Posterior vena cava (tissue), 2 donors: ENCODE measurements at regions not wholly inside any gene's neighbourhood (a gene's known extent, or its start where the extent isn't known, plus 50 kb on each side); places are given as distances from the start of the nearest gene placed in this dataset.

Experiments used
- DNase-seq: peaks from one replicate; pipeline ENCODE4 v3.0.0-alpha.2; 2020; ENCODE audit warnings: low spot score
- intact Hi-C, 2 donors: fragments of 100-400 bp; cut with DNase I; formaldehyde crosslinking; loops; one replicate each; pipeline versions ENCODE4 v1.14.1 to v1.14.2; 2022 to 2023
- donor health status: DM: yes; HTN: yes; CAD: no.
- donor health status: DM: yes; HTN: yes; CAD: no.

DNA sequence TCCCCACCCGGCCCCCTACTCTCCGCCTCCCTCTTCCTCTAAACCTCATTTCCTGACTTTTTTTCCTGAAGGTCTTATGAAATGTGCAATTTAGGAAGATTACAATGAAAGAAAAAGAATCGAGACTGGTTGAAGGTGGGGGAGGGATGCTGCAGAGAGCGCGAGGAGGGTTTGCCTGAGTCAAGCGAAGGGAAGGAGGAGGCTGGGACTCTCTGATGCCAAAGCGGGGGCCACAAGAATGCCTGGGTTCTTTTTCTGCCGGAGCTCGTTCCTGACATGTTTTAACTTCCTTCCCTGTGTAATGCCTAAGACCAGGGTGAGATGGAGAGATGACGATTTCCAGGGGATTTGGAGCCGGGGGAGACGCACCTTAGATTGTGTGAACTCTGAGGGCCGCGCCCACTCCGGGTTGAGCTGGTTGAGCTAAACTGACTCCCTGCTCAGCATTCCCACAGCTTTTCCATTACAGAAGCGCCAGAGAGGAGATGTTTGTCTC is 270.5 kb upstream of the SORL1-AS1 start:
- intact Hi-C loops = loop anchor here in 1 of 2 donors (10.0 kb wide), 1 partner anchor 58 kb away; no protein-coding TSS in a partner anchor
- DNase-seq = no peak

DNA sequence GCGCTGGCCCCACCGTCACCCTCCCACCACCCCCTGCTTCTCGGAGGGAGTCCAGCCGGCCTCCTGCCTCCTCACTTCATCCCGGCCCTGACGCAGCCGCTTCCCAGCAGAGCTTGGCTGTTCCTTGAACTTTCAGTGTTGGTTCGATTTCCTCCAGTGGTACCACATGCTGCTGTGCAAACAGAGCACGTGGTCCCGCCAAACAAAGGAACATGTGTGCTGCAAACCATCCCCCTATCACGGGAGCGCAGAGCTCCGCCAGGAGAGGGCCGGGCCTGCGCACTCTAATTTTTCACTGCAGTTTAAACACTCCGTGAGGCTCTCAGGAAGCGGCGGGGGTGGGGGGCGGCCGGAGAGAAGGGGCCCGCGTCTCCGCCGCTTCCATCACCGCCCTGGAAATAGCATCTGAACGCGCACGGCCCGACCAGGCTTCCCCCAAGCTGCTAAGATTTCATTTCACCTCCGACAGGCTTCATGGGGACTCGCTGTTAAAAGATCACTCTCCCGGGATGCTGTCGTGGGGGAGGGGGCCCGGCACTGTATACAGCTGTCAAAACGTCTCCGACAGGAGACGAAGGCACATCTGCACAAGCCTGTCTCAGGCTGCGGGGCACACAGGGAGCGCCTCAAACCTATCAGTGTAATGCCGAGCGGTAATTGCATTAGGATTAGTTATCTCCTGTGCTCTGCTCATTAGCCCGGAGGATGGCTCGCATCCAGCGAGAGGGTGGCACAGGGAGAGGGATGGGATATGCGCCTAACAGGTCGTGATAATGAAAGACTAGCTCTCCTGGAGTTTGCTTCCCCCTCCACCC is 269.9 kb upstream of the SORL1-AS1 start:
- intact Hi-C loops = loop anchor here in 1 of 2 donors (10.0 kb wide), 1 partner anchor 58 kb away; no protein-coding TSS in a partner anchor
- peak; percentile 94 for DNase-seq

- no peak for DNase-seq
- intact Hi-C loops = loop anchor here in 1 of 2 donors (10.0 kb wide), 1 partner anchor 57 kb away; no protein-coding TSS in a partner anchor
Observed at GRCh38 chr11:121721961-121722360, 269.2 kb upstream of the SORL1-AS1 start.

- DNase-seq = no peak
- intact Hi-C loops = loop anchor here in 1 of 2 donors (10.0 kb wide), 1 partner anchor 57 kb away; no protein-coding TSS in a partner anchor
Observed at GRCh38 chr11:121721448-121721847, 268.7 kb upstream of the SORL1-AS1 start.

DNA sequence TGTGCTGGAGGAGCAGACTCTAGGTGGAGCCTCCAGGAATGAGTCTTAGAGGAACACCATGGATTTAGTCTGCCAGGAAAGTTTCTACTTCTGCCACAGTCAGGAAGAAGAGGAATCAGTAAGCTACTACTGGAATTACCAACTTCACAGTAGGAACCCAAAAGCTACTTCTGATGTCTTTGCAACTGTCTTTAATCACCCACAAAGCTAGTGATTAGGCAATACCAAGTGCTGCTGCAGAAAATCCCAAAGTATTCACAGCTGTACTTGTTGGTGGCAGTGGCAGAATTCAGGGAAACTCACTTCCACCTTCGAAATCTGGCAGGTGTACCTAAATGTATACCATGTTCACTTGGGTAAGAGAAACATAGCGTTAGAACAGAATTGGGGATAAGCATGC is 264.5 kb upstream of the SORL1-AS1 start:
- DNase-seq = no peak
- intact Hi-C loops = no loop called here

DNA sequence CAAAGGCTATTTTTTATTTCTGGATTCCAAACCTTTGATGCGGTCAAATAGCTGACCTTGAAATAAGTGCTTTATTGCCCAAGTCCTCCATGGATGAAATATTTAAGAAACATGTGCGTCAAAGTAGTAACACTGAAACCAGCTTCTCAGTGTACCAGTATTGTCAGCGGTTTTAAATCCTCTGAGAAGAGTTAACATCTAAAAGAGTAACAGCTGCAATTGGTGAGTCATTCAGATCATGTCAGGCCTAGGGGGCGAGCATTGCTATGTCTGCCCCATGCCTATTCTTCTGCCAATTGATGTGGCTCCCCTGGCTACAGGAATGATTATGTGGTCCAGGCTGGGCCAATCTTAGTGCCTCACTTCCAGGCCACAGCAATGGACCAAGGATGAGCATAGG is 263.3 kb upstream of the SORL1-AS1 start:
- intact Hi-C loops = no loop called here

DNA sequence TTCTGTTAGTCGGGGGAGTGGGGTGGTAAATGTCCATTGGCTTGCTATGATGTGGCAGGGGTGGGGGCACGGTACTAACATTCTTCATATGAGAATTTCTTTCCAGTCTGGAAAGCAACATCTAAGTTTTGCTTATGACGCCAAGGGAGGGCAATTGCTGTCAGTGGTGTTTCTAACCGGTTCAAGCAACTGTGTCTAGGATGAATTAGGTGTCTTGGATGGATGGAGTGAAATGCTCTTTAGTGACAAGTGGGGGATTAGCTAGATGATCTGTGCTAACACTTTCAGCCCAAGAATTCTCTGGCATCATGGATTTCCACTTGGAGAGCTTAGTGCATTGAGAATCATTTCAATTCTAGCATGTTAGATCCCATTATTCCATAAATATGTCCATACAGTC is 262.6 kb upstream of the SORL1-AS1 start:
- intact Hi-C loops = no loop called here
- DNase-seq = no peak

More for the DNA sequence above, 263.3 kb upstream of the SORL1-AS1 start:
- no peak for DNase-seq

GRCh38 chr11:121714351-121714750 is 261.6 kb upstream of the SORL1-AS1 start:
- no peak for DNase-seq
- intact Hi-C loops = no loop called here

DNA sequence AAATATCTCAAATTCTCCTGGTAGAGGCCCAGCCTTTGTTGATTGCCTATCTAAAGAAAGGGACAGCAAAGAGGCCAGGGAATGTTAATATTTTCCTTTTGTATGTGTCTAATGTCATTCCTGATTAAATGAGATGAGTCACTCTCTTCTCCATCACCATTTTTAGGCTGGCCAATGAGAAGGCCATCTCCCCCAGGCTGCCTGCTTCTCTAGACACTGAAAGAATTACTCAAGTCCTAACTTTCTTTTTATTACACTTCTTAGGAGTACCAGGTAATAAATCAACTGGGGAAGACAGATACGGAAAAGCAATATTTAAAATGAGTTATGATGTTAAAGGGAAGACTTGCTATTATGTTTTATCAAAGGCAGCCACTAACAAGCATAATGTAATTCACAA is 259.2 kb upstream of the SORL1-AS1 start:
- no peak for DNase-seq
- intact Hi-C loops = no loop called here

DNA sequence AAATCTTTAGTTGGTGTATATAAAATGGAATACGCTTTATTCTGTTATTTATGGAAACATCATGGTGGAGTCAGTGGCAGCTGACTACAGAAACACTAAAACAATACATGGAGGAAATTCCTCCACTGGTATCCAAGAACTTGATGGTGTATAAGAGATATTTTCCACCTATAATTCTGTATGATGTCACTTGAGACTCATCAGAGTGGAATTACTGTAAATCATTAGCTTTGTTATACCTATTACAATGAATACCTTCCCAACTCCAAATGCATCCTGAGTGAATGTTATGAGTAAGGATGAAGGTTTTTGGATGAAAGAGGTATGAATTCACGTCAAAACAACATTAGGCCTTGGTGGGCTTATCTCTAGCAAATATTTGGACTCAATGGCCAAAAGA is 258.5 kb upstream of the SORL1-AS1 start:
- intact Hi-C loops = no loop called here
- DNase-seq = no peak

DNA sequence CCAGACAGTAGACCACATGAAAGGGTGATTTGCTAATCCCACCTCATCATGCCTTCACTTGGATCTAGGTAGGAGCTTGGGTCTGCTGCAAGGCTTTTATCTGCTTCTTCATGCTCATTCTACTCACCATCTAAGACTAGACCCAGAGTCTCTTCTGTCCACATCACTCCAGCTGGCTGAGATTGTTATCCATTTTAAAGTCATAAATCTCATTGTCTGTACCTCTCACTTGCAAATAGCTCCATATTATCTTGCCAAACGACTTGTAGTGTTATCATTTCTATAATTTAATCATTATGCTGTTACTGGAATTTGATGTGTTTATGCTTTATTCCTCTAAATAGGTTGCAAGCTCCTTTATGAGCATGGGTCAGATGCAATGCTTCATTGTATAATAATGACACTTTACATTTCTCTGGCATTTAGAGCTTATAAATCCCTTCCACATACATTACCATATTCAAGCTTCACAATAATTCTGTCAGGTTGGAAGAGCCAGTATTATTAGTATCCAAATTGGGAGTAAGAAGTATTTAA is 254.2 kb upstream of the SORL1-AS1 start:
- no peak for DNase-seq
- intact Hi-C loops = no loop called here

DNA sequence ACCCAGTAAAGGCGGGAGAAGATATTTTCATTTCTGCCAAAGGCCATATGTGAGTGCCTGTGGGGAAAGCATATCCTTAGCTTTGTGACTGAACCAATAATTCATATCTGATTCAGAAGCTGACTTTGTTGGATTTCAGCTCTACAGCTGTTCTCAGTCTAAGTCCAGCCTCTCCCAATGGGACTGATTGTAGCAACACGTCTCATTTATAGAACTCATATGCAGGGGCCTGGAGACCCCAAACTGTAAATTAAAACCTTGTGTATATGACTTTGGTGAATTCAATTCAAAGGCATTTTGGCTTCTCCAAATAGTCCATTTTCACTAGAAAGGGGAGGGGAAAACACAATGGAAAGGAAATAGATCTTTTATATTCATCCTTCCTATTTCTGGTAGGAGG is 250.4 kb upstream of the SORL1-AS1 start:
- DNase-seq = no peak

DNA sequence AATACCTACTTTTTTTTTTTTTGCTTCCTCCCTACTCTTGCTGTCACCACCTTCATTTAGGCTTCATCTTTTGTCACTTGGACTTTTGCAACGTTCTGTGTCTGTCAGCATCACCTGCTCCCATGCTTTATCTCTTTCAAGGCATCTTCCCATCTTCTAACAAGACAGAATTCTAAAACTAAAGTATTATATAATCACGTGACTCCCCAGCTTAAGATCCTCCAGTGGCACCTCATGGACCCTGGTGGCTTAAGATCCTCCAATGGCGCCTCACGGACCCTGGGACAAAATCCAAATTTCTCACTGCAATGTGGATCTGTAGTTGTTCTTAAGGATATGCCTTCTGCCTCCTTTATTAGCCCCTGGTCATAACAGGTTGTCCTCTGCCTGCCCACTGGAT is 248.2 kb upstream of the SORL1-AS1 start:
- intact Hi-C loops = no loop called here

More for the DNA sequence above, 250.4 kb upstream of the SORL1-AS1 start:
- intact Hi-C loops = loop anchor here in 1 of 2 donors (2.0 kb wide), 1 partner anchor 72 kb away; no protein-coding TSS in a partner anchor

DNA sequence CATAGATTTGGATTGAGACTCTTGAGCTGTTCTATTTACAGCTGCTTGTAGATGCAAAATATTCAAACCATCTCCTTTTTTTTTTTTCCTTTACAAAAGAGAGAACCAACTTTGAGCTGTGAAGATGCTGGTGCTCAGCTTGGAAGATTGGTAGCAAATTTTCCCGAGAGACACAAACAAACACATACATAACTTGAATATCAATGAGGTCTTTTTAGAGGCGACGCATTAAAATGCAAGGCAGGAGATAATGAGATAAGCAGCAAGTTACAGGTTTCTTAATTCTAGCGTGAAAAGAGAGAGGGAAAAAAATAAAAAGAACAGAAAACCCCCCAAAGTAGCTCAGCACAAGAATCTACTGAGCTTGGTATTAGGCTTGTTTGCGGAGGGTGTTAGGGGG is 247.0 kb upstream of the SORL1-AS1 start:
- DNase-seq = no peak
- intact Hi-C loops = no loop called here

More for the DNA sequence above, 248.2 kb upstream of the SORL1-AS1 start:
- no peak for DNase-seq

DNA sequence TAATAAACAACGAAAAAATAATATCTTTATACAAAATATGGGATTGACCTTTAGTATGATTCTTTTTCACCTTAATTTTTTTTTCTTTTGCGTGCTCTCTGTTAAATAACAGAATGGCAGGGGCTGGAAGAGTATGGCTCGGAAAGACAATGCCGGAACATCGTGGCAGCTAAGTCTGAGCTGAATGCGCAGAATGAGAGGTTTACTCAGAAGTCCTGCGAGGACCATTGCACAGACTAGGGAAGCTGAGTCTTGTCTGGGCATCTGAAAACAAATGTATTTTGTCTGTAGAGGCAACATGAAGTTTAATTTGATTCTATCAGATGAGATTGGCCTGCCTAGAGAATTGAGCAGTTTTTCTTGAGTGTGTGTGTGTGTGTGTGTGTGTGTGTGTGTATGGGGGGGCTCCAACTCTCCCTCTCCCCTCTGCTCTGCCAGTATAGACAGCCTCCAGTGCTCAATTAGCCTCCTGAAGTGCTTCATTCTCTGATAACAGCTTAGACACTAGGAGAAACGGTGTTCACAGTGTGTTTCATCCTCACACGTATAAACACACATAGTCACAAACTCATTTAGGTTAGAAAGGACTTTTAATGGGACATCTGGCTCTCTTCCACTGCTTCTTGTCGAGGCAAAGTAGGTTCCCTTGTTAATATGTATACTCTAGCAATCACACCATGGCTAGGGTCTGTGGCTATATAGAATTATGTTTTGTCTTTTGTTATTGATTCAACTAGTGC is 244.3 kb upstream of the SORL1-AS1 start:
- intact Hi-C loops = no loop called here
- DNase-seq = no peak

DNA sequence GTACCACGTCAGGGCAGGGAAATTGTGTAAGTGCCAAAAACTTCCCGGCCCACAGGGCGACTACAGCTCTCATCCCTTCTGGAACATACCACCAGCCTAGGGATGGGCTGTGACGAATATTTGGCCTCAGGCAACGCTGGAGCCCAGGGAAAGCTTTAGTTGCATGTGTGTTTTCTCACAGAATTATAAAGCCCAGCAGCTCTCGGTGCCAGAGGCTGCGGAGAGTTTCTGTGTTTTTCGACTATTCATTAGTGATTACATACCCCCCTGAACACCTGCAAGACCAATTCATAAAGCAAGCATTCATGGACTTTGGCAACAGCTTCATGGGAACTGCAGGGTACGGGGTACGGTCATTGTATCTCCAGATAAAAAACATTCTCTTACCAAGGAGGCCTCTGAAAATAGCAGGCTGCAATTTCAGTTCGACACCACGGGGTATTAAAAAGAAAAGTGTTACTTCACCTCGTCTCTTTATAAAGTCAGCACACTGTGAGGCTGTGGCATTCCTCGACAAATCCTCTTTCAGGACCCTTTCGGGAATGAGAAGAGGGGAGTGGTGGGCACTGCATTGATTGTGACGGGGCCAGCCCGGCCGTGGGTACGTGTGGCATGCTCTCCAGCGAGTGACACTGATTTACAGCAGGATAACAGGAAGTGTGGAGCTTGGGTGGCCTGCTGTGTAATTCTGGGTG is 243.6 kb upstream of the SORL1-AS1 start:
- intact Hi-C loops = no loop called here
- DNase-seq = no peak

DNA sequence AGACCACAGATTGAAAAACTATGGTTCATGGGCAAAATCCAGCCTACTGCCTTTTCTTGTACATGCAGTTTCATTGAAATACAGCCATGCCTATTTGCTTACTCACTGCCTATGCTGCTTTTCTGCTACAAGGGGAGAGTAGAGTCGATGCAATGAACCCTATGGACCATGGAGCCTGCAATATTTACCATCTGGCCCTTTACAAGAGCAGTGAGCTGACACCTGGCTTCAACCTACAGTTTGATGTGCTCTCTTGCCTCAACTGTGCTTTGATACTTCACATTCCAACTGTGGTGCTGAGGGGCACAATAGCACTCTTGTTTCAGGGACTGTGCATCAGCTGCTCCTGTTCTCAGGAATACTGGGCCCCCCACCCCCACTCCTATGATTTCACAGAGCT is 239.5 kb upstream of the SORL1-AS1 start:
- DNase-seq = no peak
- intact Hi-C loops = no loop called here

- intact Hi-C loops = no loop called here
- DNase-seq = no peak
Observed at GRCh38 chr11:121688860-121689614, 236.3 kb upstream of the SORL1-AS1 start.

GRCh38 chr11:121688055-121688491 is 235.3 kb upstream of the SORL1-AS1 start:
- DNase-seq = no peak
- intact Hi-C loops = no loop called here
